ENCODE measurements at regions not wholly inside any gene's neighbourhood (a gene's known extent, or its start where the extent isn't known, plus 50 kb on each side); places are given as distances from the start of the nearest gene placed in this dataset.

DNA sequence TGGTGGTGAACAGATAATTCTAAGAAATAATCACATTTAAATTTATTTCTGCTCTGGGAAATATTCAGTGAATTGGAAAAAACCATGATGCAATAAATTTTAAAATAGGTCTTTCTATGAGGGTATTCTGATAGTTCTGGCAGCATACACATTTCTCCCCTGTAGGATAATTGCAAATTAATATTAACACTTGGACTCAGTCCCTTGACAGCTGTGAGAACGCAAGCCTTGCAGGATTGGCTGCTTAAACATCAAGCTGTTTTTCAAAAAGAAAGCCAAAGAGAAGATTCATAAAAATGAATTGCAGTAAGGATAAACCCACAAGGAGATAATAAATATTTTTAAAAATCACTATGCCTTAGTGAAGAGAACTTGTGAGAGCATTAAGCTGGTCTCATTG is 180.0 kb downstream of the MTRR start:
- H3K9ac ChIP-seq (ENCODE audit: control insufficient read depth, extremely low read depth, insufficient read depth, low read length): no peak overlapping the region
- no peak for FAIRE-seq

DNA sequence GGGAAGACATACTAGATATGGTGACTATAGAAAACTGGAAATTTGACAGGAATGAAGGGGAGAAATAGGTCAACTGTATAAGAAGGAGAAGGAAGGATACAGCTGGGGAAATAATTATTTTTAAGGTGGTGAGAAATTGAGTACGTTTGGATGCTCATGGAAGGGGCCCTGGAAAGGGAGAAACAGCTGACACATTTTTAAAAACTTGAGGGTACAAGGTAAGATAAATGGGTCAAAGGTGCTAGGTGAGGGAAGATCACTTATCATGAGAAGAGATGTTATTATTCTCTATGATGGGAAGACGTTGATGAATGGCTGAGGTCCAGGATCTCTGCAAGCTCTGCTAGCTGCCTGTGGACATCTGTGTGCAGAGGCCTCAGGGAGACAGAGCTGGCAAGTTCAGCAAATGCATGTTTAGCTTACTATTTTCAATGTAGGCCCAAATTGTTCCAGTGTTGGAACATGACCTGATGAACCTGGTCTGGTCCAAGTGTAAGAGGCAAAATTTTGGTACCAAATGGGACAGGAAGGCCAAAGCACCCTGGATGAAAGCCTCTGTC is 181.7 kb downstream of the MTRR start:
- Histone ChIP-seq H3K9ac (ENCODE audit: control insufficient read depth, extremely low read depth, insufficient read depth, low read length) (no peak overlapping the region), H3K27ac (ENCODE audit: control insufficient read depth, insufficient read depth, low read length) (no peak overlapping the region), H3K79me2 (ENCODE audit: control insufficient read depth, insufficient read depth, low read length) (no peaks in the 10 kb centered on the region), H3K4me3 (ENCODE audit: control insufficient read depth in 2 of 3, extremely low read depth in 1 of 3, insufficient read depth in 2 of 3, low read depth in 1 of 3, low read length in 3 of 3) (no peak overlapping the region), H2AFZ (ENCODE audit: control insufficient read depth, low read length) (no peak overlapping the region), H3K27me3 (ENCODE audit: control insufficient read depth, extremely low read depth, insufficient read depth, low read length) (no peaks in the 10 kb centered on the region), H3K4me2 (ENCODE audit: control insufficient read depth, extremely low read depth, insufficient read depth, low read depth, low read length) (no peak overlapping the region), H4K20me1 (ENCODE audit: control insufficient read depth, extremely low read depth, insufficient read depth, low read length) (no peaks in the 10 kb centered on the region), H3K9me1 (ENCODE audit: control insufficient read depth, extremely low read depth, insufficient read depth, low read length) (no peaks in the 10 kb centered on the region), H3K9me3 (ENCODE audit: control insufficient read depth, low read depth, low read length) (no peaks in the 10 kb centered on the region), H3K36me3 (ENCODE audit: control insufficient read depth in 2 of 2, extremely low read depth in 1 of 2, insufficient read depth in 2 of 2, low read length in 2 of 2) (no peaks in the 10 kb centered on the region), H3K4me1 (ENCODE audit: control insufficient read depth, extremely low read depth, insufficient read depth, low read length) (no peaks in the 10 kb centered on the region)
- FAIRE-seq (no peak), DNase-seq (ENCODE audit: low read depth, low spot score) (no peak)
- dilution Hi-C loops (cut with MboI; ENCODE audit: extremely low pct_ligation_motif_present, low sequenced_read_pairs): no loop called here
- TF ChIP-seq, protein P1, sequence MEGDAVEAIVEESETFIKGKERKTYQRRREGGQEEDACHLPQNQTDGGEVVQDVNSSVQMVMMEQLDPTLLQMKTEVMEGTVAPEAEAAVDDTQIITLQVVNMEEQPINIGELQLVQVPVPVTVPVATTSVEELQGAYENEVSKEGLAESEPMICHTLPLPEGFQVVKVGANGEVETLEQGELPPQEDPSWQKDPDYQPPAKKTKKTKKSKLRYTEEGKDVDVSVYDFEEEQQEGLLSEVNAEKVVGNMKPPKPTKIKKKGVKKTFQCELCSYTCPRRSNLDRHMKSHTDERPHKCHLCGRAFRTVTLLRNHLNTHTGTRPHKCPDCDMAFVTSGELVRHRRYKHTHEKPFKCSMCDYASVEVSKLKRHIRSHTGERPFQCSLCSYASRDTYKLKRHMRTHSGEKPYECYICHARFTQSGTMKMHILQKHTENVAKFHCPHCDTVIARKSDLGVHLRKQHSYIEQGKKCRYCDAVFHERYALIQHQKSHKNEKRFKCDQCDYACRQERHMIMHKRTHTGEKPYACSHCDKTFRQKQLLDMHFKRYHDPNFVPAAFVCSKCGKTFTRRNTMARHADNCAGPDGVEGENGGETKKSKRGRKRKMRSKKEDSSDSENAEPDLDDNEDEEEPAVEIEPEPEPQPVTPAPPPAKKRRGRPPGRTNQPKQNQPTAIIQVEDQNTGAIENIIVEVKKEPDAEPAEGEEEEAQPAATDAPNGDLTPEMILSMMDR (optimal IDR thresholded peaks at IDR 0.05 in 1 of 3, IDR thresholded peaks at IDR 0.05 in 1 of 3, conservative IDR thresholded peaks at IDR 0.05 in 1 of 3; ENCODE audit: extremely low read depth in 1 of 3, insufficient read depth in 2 of 3, low read length in 3 of 3): no peak
- no peak for TF ChIP-seq EZH2 (IDR thresholded peaks at IDR 0.05; ENCODE audit: low read length)

More for the DNA sequence above, 180.0 kb downstream of the MTRR start:
- dilution Hi-C loops (cut with MboI; ENCODE audit: extremely low pct_ligation_motif_present, low sequenced_read_pairs): no loop called here
- Histone ChIP-seq H3K4me1 (ENCODE audit: control insufficient read depth, extremely low read depth, insufficient read depth, low read length) (no peaks in the 10 kb centered on the region), H3K4me2 (ENCODE audit: control insufficient read depth, extremely low read depth, insufficient read depth, low read depth, low read length) (no peak overlapping the region), H3K4me3 (ENCODE audit: control insufficient read depth in 2 of 3, extremely low read depth in 1 of 3, insufficient read depth in 2 of 3, low read depth in 1 of 3, low read length in 3 of 3) (no peak overlapping the region), H3K27me3 (ENCODE audit: control insufficient read depth, extremely low read depth, insufficient read depth, low read length) (no peaks in the 10 kb centered on the region), H3K9me1 (ENCODE audit: control insufficient read depth, extremely low read depth, insufficient read depth, low read length) (no peaks in the 10 kb centered on the region), H4K20me1 (ENCODE audit: control insufficient read depth, extremely low read depth, insufficient read depth, low read length) (no peaks in the 10 kb centered on the region), H3K27ac (ENCODE audit: control insufficient read depth, insufficient read depth, low read length) (no peak overlapping the region), H3K36me3 (ENCODE audit: control insufficient read depth in 2 of 2, extremely low read depth in 1 of 2, insufficient read depth in 2 of 2, low read length in 2 of 2) (no peaks in the 10 kb centered on the region), H2AFZ (ENCODE audit: control insufficient read depth, low read length) (no peak overlapping the region), H3K9me3 (ENCODE audit: control insufficient read depth, low read depth, low read length) (no peaks in the 10 kb centered on the region), H3K79me2 (ENCODE audit: control insufficient read depth, insufficient read depth, low read length) (no peaks in the 10 kb centered on the region)
- no peak for DNase-seq (ENCODE audit: low read depth, low spot score)
- TF ChIP-seq EZH2 (IDR thresholded peaks at IDR 0.05; ENCODE audit: low read length): no peak
- TF ChIP-seq, protein P1 (optimal IDR thresholded peaks at IDR 0.05 in 1 of 3, IDR thresholded peaks at IDR 0.05 in 1 of 3, conservative IDR thresholded peaks at IDR 0.05 in 1 of 3; ENCODE audit: extremely low read depth in 1 of 3, insufficient read depth in 2 of 3, low read length in 3 of 3): no peak

Measured in keratinocyte (primary cell).